T-helper 1 cell treated with Interleukin-12 subunit alpha and Interleukin-12 subunit beta and Interleukin-4 antibody, amounts not matched to agents 30 μg/mL and 1 μg/mL, for 36 hours (primary cell): ENCODE measurements at regions not wholly inside any gene's neighbourhood (a gene's known extent, or its start where the extent isn't known, plus 50 kb on each side); places are given as distances from the start of the nearest gene placed in this dataset.
A peak's percentile ranks its signal among the peaks of the same experiment; 100 is the strongest.
"Not testable (repeated sequence)": the region's sequence is repeated elsewhere in the genome, so short reads cannot be mapped to it uniquely, and the experiment has no call there.

Experiments used
- H3K27ac Mint-ChIP-seq: one replicate; pipeline ENCODE4 v1.8.0; 2021; ENCODE audit warnings: mild to moderate bottlenecking, mixed read lengths
- H3K27me3 Mint-ChIP-seq: one replicate; pipeline ENCODE4 v1.8.0; 2021; ENCODE audit warnings: low read depth, mixed read lengths
- H3K36me3 Mint-ChIP-seq: one replicate; pipeline ENCODE4 v1.8.0; 2021; ENCODE audit warnings: low read depth, mixed read lengths
- H3K4me1 Mint-ChIP-seq: one replicate; pipeline ENCODE4 v1.8.0; 2021; ENCODE audit warnings: low read depth, mixed read lengths
- H3K4me3 Mint-ChIP-seq: one replicate; pipeline ENCODE4 v1.8.0; 2021; ENCODE audit warnings: mild to moderate bottlenecking, moderate library complexity, mixed read lengths
- H3K9me3 Mint-ChIP-seq: one replicate; pipeline ENCODE4 v1.8.0; 2021; ENCODE audit warnings: mixed read lengths

GRCh38 chr18:44356566-44357157 is 324.0 kb upstream of the SETBP1 start:
- no peaks in the 10 kb centered on the region for H3K36me3 Mint-ChIP-seq
- H3K4me1 Mint-ChIP-seq = no peaks in the 10 kb centered on the region
- H3K4me3 Mint-ChIP-seq = no peak overlapping the region
- H3K27me3 Mint-ChIP-seq = no peaks in the 10 kb centered on the region
- H3K9me3 Mint-ChIP-seq = peaks cover 12% of the 10 kb centered on the region
- no peak overlapping the region for H3K27ac Mint-ChIP-seq

- no peak overlapping the region for H3K4me3 Mint-ChIP-seq
- no peaks in the 10 kb centered on the region for H3K27me3 Mint-ChIP-seq
- no peak overlapping the region for H3K27ac Mint-ChIP-seq
- peaks cover 12% of the 10 kb centered on the region for H3K9me3 Mint-ChIP-seq
- no peaks in the 10 kb centered on the region for H3K36me3 Mint-ChIP-seq
- no peaks in the 10 kb centered on the region for H3K4me1 Mint-ChIP-seq
These were observed 322.3 kb upstream of the SETBP1 start for GRCh38 chr18:44358402-44358801.

- not testable (repeated sequence) for H3K36me3 Mint-ChIP-seq, H3K9me3 Mint-ChIP-seq, H3K4me3 Mint-ChIP-seq, H3K27me3 Mint-ChIP-seq, H3K4me1 Mint-ChIP-seq
- H3K27ac Mint-ChIP-seq = peak overlapping the region; percentile 3
These were observed 320.9 kb upstream of the SETBP1 start for GRCh38 chr18:44359741-44360140.

- H3K4me1 Mint-ChIP-seq, H3K4me3 Mint-ChIP-seq, H3K27ac Mint-ChIP-seq, H3K9me3 Mint-ChIP-seq, H3K36me3 Mint-ChIP-seq, H3K27me3 Mint-ChIP-seq: not testable (repeated sequence)
These were observed 318.5 kb upstream of the SETBP1 start for GRCh38 chr18:44362213-44362612.

- Mint-ChIP-seq H3K4me3 (no peak overlapping the region), H3K27ac (no peak overlapping the region), H3K4me1 (no peaks in the 10 kb centered on the region), H3K36me3 (no peaks in the 10 kb centered on the region), H3K9me3 (peaks cover 23% of the 10 kb centered on the region), H3K27me3 (no peaks in the 10 kb centered on the region)
These were observed 309.8 kb upstream of the SETBP1 start for GRCh38 chr18:44370861-44371260.

- Mint-ChIP-seq H3K9me3 (peaks cover 28% of the 10 kb centered on the region), H3K4me1 (no peaks in the 10 kb centered on the region), H3K27me3 (no peaks in the 10 kb centered on the region), H3K36me3 (no peaks in the 10 kb centered on the region), H3K27ac (no peak overlapping the region), H3K4me3 (no peak overlapping the region)
These were observed 305.7 kb upstream of the SETBP1 start for GRCh38 chr18:44374966-44375365.

- no peaks in the 10 kb centered on the region for H3K4me1 Mint-ChIP-seq
- no peak overlapping the region for H3K27ac Mint-ChIP-seq
- H3K9me3 Mint-ChIP-seq = no peaks in the 10 kb centered on the region
- no peak overlapping the region for H3K4me3 Mint-ChIP-seq
- H3K27me3 Mint-ChIP-seq = no peaks in the 10 kb centered on the region
- no peaks in the 10 kb centered on the region for H3K36me3 Mint-ChIP-seq
These were observed 294.3 kb upstream of the SETBP1 start for GRCh38 chr18:44386401-44386800.

- Mint-ChIP-seq H3K4me3 (no peak overlapping the region), H3K4me1 (no peaks in the 10 kb centered on the region), H3K9me3 (no peaks in the 10 kb centered on the region)
These were observed 292.4 kb upstream of the SETBP1 start for GRCh38 chr18:44388329-44388728.

GRCh38 chr18:44392933-44393332 is 287.8 kb upstream of the SETBP1 start:
- no peaks in the 10 kb centered on the region for H3K36me3 Mint-ChIP-seq

More at GRCh38 chr18:44388329-44388728, 292.4 kb upstream of the SETBP1 start:
- Mint-ChIP-seq H3K27me3 (no peaks in the 10 kb centered on the region), H3K27ac (no peak overlapping the region), H3K36me3 (no peaks in the 10 kb centered on the region)

GRCh38 chr18:44393406-44393805 is 287.3 kb upstream of the SETBP1 start:
- Mint-ChIP-seq H3K4me3 (no peak overlapping the region), H3K9me3 (no peaks in the 10 kb centered on the region), H3K27me3 (no peaks in the 10 kb centered on the region), H3K36me3 (no peaks in the 10 kb centered on the region), H3K27ac (no peak overlapping the region), H3K4me1 (no peaks in the 10 kb centered on the region)

More at GRCh38 chr18:44392933-44393332, 287.8 kb upstream of the SETBP1 start:
- Mint-ChIP-seq H3K9me3 (no peaks in the 10 kb centered on the region), H3K4me3 (no peak overlapping the region), H3K27ac (no peak overlapping the region), H3K4me1 (no peaks in the 10 kb centered on the region), H3K27me3 (no peaks in the 10 kb centered on the region)

- no peak overlapping the region for H3K4me3 Mint-ChIP-seq
- H3K36me3 Mint-ChIP-seq = no peaks in the 10 kb centered on the region
- H3K27me3 Mint-ChIP-seq = no peaks in the 10 kb centered on the region
- no peaks in the 10 kb centered on the region for H3K4me1 Mint-ChIP-seq
- no peaks in the 10 kb centered on the region for H3K9me3 Mint-ChIP-seq
- no peak overlapping the region for H3K27ac Mint-ChIP-seq
These were observed 284.1 kb upstream of the SETBP1 start for GRCh38 chr18:44396550-44396949.

- Mint-ChIP-seq H3K4me1 (no peaks in the 10 kb centered on the region), H3K9me3 (no peaks in the 10 kb centered on the region), H3K27me3 (no peaks in the 10 kb centered on the region), H3K36me3 (no peaks in the 10 kb centered on the region), H3K27ac (no peak overlapping the region), H3K4me3 (no peak overlapping the region)
These were observed 271.6 kb upstream of the SETBP1 start for GRCh38 chr18:44409071-44409470.

- Mint-ChIP-seq H3K27ac (no peak overlapping the region), H3K36me3 (no peaks in the 10 kb centered on the region), H3K27me3 (no peaks in the 10 kb centered on the region), H3K4me1 (no peaks in the 10 kb centered on the region), H3K4me3 (no peak overlapping the region), H3K9me3 (no peaks in the 10 kb centered on the region)
These were observed 271.2 kb upstream of the SETBP1 start for GRCh38 chr18:44409515-44409914.

GRCh38 chr18:44410740-44411139 is 269.9 kb upstream of the SETBP1 start:
- no peaks in the 10 kb centered on the region for H3K36me3 Mint-ChIP-seq
- H3K4me1 Mint-ChIP-seq = no peaks in the 10 kb centered on the region
- H3K27ac Mint-ChIP-seq = no peak overlapping the region
- H3K27me3 Mint-ChIP-seq = no peaks in the 10 kb centered on the region
- no peaks in the 10 kb centered on the region for H3K9me3 Mint-ChIP-seq
- no peak overlapping the region for H3K4me3 Mint-ChIP-seq

GRCh38 chr18:44411262-44411905 is 269.3 kb upstream of the SETBP1 start:
- H3K4me1 Mint-ChIP-seq = no peaks in the 10 kb centered on the region
- no peak overlapping the region for H3K27ac Mint-ChIP-seq
- H3K4me3 Mint-ChIP-seq = no peak overlapping the region
- H3K36me3 Mint-ChIP-seq = no peaks in the 10 kb centered on the region
- no peaks in the 10 kb centered on the region for H3K9me3 Mint-ChIP-seq
- H3K27me3 Mint-ChIP-seq = no peaks in the 10 kb centered on the region
